C4-2B (cell line): ENCODE measurements at regions not wholly inside any gene's neighbourhood (a gene's known extent, or its start where the extent isn't known, plus 50 kb on each side); places are given as distances from the start of the nearest gene placed in this dataset.

Experiments used
- ZFX ChIP-seq: fragments of 450-650 bp; IDR thresholded peaks from 2 replicates; pipeline ENCODE4 v1.6.1; 2017
- TF ChIP-seq, protein P1 (sequence below): fragments of 450-650 bp; conservative IDR thresholded peaks from 2 replicates; pipeline ENCODE4 v1.5.1; 2017; ENCODE audit warnings: mild to moderate bottlenecking

DNA sequence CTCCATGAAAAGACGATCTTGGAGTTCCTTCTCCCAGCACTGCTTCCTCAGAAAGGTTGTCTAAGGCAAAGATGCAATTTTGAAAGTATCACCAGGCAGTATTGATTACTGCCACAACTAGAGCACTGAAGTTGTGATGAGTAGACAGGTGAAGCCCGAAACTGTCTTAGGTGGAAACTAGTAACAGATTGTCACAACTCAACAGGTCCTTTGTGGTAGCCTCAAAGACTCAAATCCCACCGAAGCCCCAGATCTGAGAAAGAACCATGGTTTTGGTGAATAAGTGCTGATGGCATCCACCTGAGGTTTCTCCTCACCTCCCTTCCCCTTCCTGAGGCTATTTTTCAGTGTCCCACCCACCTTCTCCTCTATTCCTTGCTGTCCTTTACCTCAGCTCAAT lies 248.0 kb downstream of the DSEL start:
- TF ChIP-seq, protein P1, sequence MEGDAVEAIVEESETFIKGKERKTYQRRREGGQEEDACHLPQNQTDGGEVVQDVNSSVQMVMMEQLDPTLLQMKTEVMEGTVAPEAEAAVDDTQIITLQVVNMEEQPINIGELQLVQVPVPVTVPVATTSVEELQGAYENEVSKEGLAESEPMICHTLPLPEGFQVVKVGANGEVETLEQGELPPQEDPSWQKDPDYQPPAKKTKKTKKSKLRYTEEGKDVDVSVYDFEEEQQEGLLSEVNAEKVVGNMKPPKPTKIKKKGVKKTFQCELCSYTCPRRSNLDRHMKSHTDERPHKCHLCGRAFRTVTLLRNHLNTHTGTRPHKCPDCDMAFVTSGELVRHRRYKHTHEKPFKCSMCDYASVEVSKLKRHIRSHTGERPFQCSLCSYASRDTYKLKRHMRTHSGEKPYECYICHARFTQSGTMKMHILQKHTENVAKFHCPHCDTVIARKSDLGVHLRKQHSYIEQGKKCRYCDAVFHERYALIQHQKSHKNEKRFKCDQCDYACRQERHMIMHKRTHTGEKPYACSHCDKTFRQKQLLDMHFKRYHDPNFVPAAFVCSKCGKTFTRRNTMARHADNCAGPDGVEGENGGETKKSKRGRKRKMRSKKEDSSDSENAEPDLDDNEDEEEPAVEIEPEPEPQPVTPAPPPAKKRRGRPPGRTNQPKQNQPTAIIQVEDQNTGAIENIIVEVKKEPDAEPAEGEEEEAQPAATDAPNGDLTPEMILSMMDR, result no peak
- no peak for TF ChIP-seq ZFX
